HG03575 (cell line): ENCODE measurements at regions not wholly inside any gene's neighbourhood (a gene's known extent, or its start where the extent isn't known, plus 50 kb on each side); places are given as distances from the start of the nearest gene placed in this dataset.

Experiments used
- ATAC-seq: cut with Tn5 transposase; IDR thresholded peaks from one replicate; pipeline ENCODE4 v1.9.1; 2021; ENCODE audit not compliant: unreplicated experiment, insufficient number of reproducible peaks, low FRiP score; ENCODE audit errors: extremely low read depth

GRCh38 chr16:72542102-72542501 lies 370.1 kb upstream of the PMFBP1 start:
- ATAC-seq = no peak

GRCh38 chr16:72537664-72538063 lies 365.7 kb upstream of the PMFBP1 start:
- ATAC-seq = no peak

GRCh38 chr16:72536723-72537435 lies 364.9 kb upstream of the PMFBP1 start:
- no peak for ATAC-seq

GRCh38 chr16:72532906-72533410 lies 361.0 kb upstream of the PMFBP1 start:
- ATAC-seq = no peak

GRCh38 chr16:72530434-72530833 lies 358.5 kb upstream of the PMFBP1 start:
- ATAC-seq = no peak

- no peak for ATAC-seq
These were observed 351.1 kb upstream of the PMFBP1 start for GRCh38 chr16:72523087-72523486.

GRCh38 chr16:72517154-72517553 lies 345.2 kb upstream of the PMFBP1 start:
- no peak for ATAC-seq

GRCh38 chr16:72511171-72511570 lies 339.2 kb upstream of the PMFBP1 start:
- no peak for ATAC-seq

GRCh38 chr16:72508191-72508590 lies 336.2 kb upstream of the PMFBP1 start:
- no peak for ATAC-seq

- ATAC-seq = no peak
These were observed 330.6 kb upstream of the PMFBP1 start for GRCh38 chr16:72502594-72503005.

- ATAC-seq = no peak
These were observed 330.0 kb upstream of the PMFBP1 start for GRCh38 chr16:72501739-72502593.

- no peak for ATAC-seq
These were observed 328.6 kb upstream of the PMFBP1 start for GRCh38 chr16:72500545-72500944.

- no peak for ATAC-seq
These were observed 321.9 kb upstream of the PMFBP1 start for GRCh38 chr16:72493716-72494415.

- ATAC-seq = no peak
These were observed 315.3 kb upstream of the PMFBP1 start for GRCh38 chr16:72487283-72487682.

GRCh38 chr16:72482695-72483094 lies 310.7 kb upstream of the PMFBP1 start:
- ATAC-seq = no peak

- no peak for ATAC-seq
These were observed 309.5 kb upstream of the PMFBP1 start for GRCh38 chr16:72481419-72481818.

- no peak for ATAC-seq
These were observed 309.0 kb upstream of the PMFBP1 start for GRCh38 chr16:72480911-72481310.

- ATAC-seq = no peak
These were observed 303.7 kb upstream of the PMFBP1 start for GRCh38 chr16:72475688-72476087.

GRCh38 chr16:72474501-72475123 lies 302.7 kb upstream of the PMFBP1 start:
- ATAC-seq = no peak
